K562 (cell line): ENCODE measurements at regions not wholly inside any gene's neighbourhood (a gene's known extent, or its start where the extent isn't known, plus 50 kb on each side); places are given as distances from the start of the nearest gene placed in this dataset.

Source experiments
- ARNT ChIP-seq, 2 experiments: fragments of 450-650 bp; IDR thresholded peaks; 2 replicates each; pipeline ENCODE4 v1.6.1; 2016; ENCODE audit warnings: mild to moderate bottlenecking in 1 of 2
- ATF3 ChIP-seq, 2 experiments: fragments of 450-650 bp in 1 of 2; sonication (generic) in 1 of 2; formaldehyde crosslinking in 1 of 2; IDR thresholded peaks in 1 of 2; conservative IDR thresholded peaks in 1 of 2; 2 replicates each; pipeline versions ENCODE4 v1.6.1 to v1.8.1; 2016 to 2023; ENCODE audit warnings: mild to moderate bottlenecking in 2 of 2, moderate library complexity in 2 of 2, inconsistent platforms in 1 of 2, missing genetic modification reagents in 1 of 2
- ATF6 ChIP-seq: sonication (generic); formaldehyde crosslinking; IDR thresholded peaks from 2 replicates; pipeline ENCODE4 v1.4.0; 2020; ENCODE audit warnings: mild to moderate bottlenecking, missing genetic modification reagents
- FUS ChIP-seq: fragments of 200-400 bp; formaldehyde crosslinking; optimal IDR thresholded peaks from 2 replicates; pipeline ENCODE3; 2017; ENCODE audit warnings: low read depth, low read length
- HBP1 ChIP-seq: fragments of 450-650 bp; formaldehyde crosslinking; IDR thresholded peaks from 2 replicates; pipeline ENCODE4 v1.4.0; 2022; ENCODE audit warnings: missing genetic modification characterization
- HDAC3 ChIP-seq: fragments of 450-650 bp; IDR thresholded peaks from 2 replicates; pipeline ENCODE4 v1.6.1; 2018; ENCODE audit warnings: borderline replicate concordance, mild to moderate bottlenecking, moderate library complexity; ENCODE audit not compliant: partially characterized antibody
- IRF9 ChIP-seq: fragments of 450-650 bp; IDR thresholded peaks from 2 replicates; pipeline ENCODE4 v1.6.1; 2016; ENCODE audit warnings: missing biosample characterization, missing genetic modification characterization
- KAT8 ChIP-seq: fragments of 450-650 bp; IDR thresholded peaks from 2 replicates; pipeline ENCODE4 v1.6.1; 2016; ENCODE audit warnings: low read depth, mild to moderate bottlenecking
- LARP7 ChIP-seq: fragments of 450-650 bp; IDR thresholded peaks from 2 replicates; pipeline ENCODE4 v1.6.1; 2016
- MXD1 ChIP-seq: fragments of 250-450 bp; sonication (Bioruptor Pico); IDR thresholded peaks from 2 replicates; pipeline ENCODE4 v1.8.0; 2021; ENCODE audit warnings: borderline replicate concordance, mild to moderate bottlenecking, moderate library complexity; ENCODE audit not compliant: poor library complexity, severe bottlenecking
- NKRF ChIP-seq: fragments of 450-650 bp; IDR thresholded peaks from 2 replicates; pipeline ENCODE4 v1.6.1; 2016; ENCODE audit warnings: borderline replicate concordance
- PPARD ChIP-seq: fragments of 250-450 bp; sonication (Bioruptor Pico); IDR thresholded peaks from 2 replicates; pipeline ENCODE4 v1.8.0; 2022; ENCODE audit warnings: inconsistent platforms, mild to moderate bottlenecking, moderate library complexity
- RUNX1 ChIP-seq: sonication (generic); IDR thresholded peaks from 2 replicates; pipeline ENCODE4 v1.6.1; 2016; ENCODE audit warnings: antibody characterized with exemption, low read depth
- SMARCC2 ChIP-seq: fragments of 450-650 bp; IDR thresholded peaks from 2 replicates; pipeline ENCODE4 v1.6.1; 2017; ENCODE audit warnings: antibody characterized with exemption, moderate library complexity, mild to moderate bottlenecking, low read depth
- ZNF197 ChIP-seq: fragments of 200-800 bp; sonication (Bioruptor generic); IDR thresholded peaks from 2 replicates; pipeline ENCODE4 v1.6.1; 2016; ENCODE audit warnings: low read depth, missing genetic modification characterization, missing compliant biosample characterization
- ZNF444 ChIP-seq: fragments of 250-450 bp; sonication (Bioruptor Pico); IDR thresholded peaks from 2 replicates; pipeline ENCODE4 v1.4.0; 2020; ENCODE audit warnings: mild to moderate bottlenecking, moderate library complexity
- ZNF668 ChIP-seq: fragments of 250-450 bp; sonication (Bioruptor Pico); IDR thresholded peaks from 2 replicates; pipeline ENCODE4 v1.8.0; 2022; ENCODE audit warnings: mild to moderate bottlenecking, inconsistent platforms
- ZNF77 ChIP-seq: fragments of 250-450 bp; sonication (Bioruptor Pico); IDR thresholded peaks from 2 replicates; pipeline ENCODE4 v1.5.0; 2020

GRCh38 chr2:191571163-191571769, 106.7 kb upstream of the NABP1 start (continued):
- TF ChIP-seq ATF6 = no peak
- TF ChIP-seq LARP7 = 0 out of 2 replicates have a peak, but pooled peaks have one; percentile 25
- no peak for TF ChIP-seq FUS
- no peak for TF ChIP-seq RUNX1
- TF ChIP-seq NKRF = peak; percentile 24; the same call in 1 of the 2 replicates
- TF ChIP-seq ZNF77 = no peak
- TF ChIP-seq IRF9 = no peak
- TF ChIP-seq HBP1 = peak; percentile 18; the same call in 1 of the 2 replicates
- TF ChIP-seq HDAC3 = peak; percentile 55
- peak; percentile 66; the same call in 1 of the 2 replicates for TF ChIP-seq SMARCC2
- TF ChIP-seq PPARD (CRISPR knock-in tag) = no peak
- TF ChIP-seq ATF3 (IDR thresholded peaks at IDR 0.05) = peak; percentile 61
- no peak for TF ChIP-seq ATF3 (CRISPR knock-in tag; conservative IDR thresholded peaks at IDR 0.05)
- TF ChIP-seq KAT8 = no peak
- peak in 1 of 2 experiments; percentile 90; a peak in 2 of 4 replicates for TF ChIP-seq ARNT (IDR thresholded peaks at IDR 0.05)
- TF ChIP-seq MXD1 (CRISPR knock-in tag) = no peak
- 0 out of 2 replicates have a peak, but pooled peaks have one; percentile 37 for TF ChIP-seq ZNF197
- TF ChIP-seq ZNF668 (CRISPR knock-in tag) = no peak
- TF ChIP-seq ZNF444 (CRISPR knock-in tag) = no peak
